Spleen (tissue), 7 donors: ENCODE measurements at regions not wholly inside any gene's neighbourhood (a gene's known extent, or its start where the extent isn't known, plus 50 kb on each side); places are given as distances from the start of the nearest gene placed in this dataset.

ENCODE experiments used
- CTCF ChIP-seq, 11 experiments: fragments of 200-600 bp in 7 of 11; fragments of 450-650 bp in 4 of 11; sonication (generic) in 4 of 11; IDR thresholded peaks in 8 of 11; conservative IDR thresholded peaks in 3 of 11; 1 replicate in 7 of 11; 2 replicates in 4 of 11; pipeline versions ENCODE4 v1.4.0 to v1.8.0; 2016 to 2021; ENCODE audit warnings: antibody characterized with exemption in 11 of 11, inconsistent platforms in 4 of 11, mild to moderate bottlenecking in 1 of 11
- POLR2AphosphoS5 ChIP-seq, 3 donors: sonication (generic); formaldehyde crosslinking; IDR thresholded peaks; one replicate each; pipeline ENCODE4 v1.5.1; 2017; ENCODE audit warnings: antibody characterized with exemption in 3 of 3
- donor health status: DM: no; HTN: no; CAD: no; lungs with moderate emphysema.
- donor health status: DM: no; HTN: no; CAD: no.
- donor health status: DM: no; HTN: no; CAD: no.

- TF ChIP-seq CTCF (IDR thresholded peaks at IDR 0.05 in 8 of 11, conservative IDR thresholded peaks at IDR 0.05 in 3 of 11) (no peak), POLR2AphosphoS5 (IDR thresholded peaks at IDR 0.05) (no peak)
Observed at GRCh38 chr11:57883630-57884029, 122.0 kb downstream of the CTNND1 start.
